ENCODE measurements at regions not wholly inside any gene's neighbourhood (a gene's known extent, or its start where the extent isn't known, plus 50 kb on each side); places are given as distances from the start of the nearest gene placed in this dataset.

DNA sequence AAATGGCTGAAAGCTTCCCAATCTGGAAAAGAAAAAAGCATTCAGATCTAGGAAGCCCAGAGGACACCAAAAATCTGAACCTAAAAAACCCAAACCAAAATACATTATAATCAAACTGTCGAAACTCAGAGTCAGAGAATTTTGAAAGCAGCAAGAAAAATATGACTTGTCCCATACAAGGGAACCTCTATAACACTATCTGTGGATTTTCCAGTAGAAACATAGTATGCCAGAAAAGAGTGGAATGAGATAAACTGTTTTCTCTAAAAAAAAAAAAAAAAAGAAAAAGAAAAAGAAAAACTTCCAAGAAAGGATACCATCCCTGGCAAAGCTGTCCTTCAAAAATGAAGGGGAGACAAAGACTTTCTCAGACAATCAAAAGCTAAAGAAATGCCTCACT lies 179.0 kb downstream of the POM121L12 start:
- TF ChIP-seq, protein P1, sequence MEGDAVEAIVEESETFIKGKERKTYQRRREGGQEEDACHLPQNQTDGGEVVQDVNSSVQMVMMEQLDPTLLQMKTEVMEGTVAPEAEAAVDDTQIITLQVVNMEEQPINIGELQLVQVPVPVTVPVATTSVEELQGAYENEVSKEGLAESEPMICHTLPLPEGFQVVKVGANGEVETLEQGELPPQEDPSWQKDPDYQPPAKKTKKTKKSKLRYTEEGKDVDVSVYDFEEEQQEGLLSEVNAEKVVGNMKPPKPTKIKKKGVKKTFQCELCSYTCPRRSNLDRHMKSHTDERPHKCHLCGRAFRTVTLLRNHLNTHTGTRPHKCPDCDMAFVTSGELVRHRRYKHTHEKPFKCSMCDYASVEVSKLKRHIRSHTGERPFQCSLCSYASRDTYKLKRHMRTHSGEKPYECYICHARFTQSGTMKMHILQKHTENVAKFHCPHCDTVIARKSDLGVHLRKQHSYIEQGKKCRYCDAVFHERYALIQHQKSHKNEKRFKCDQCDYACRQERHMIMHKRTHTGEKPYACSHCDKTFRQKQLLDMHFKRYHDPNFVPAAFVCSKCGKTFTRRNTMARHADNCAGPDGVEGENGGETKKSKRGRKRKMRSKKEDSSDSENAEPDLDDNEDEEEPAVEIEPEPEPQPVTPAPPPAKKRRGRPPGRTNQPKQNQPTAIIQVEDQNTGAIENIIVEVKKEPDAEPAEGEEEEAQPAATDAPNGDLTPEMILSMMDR (IDR thresholded peaks at IDR 0.05): no peak
- TF ChIP-seq EP300 (IDR thresholded peaks at IDR 0.05) (no peak), POLR2A (IDR thresholded peaks at IDR 0.05) (no peak)

Measured in stomach (tissue), 4 donors.